ENCODE measurements at regions not wholly inside any gene's neighbourhood (a gene's known extent, or its start where the extent isn't known, plus 50 kb on each side); places are given as distances from the start of the nearest gene placed in this dataset.
"Not testable (repeated sequence)": the region's sequence is repeated elsewhere in the genome, so short reads cannot be mapped to it uniquely, and the experiment has no call there.

- Histone ChIP-seq H3K4me3 (no peak overlapping the region), H3K36me3 (ENCODE audit: insufficient read depth in 1 of 2, low read depth in 1 of 2) (no peaks in the 10 kb centered on the region), H3K27ac (no peak overlapping the region), H3K27me3 (ENCODE audit: insufficient read depth in 3 of 3, low read length in 2 of 3) (no peaks in the 10 kb centered on the region), H3K4me1 (no peaks in the 10 kb centered on the region), H3K9me3 (no peaks in the 10 kb centered on the region)
- no peak for ATAC-seq
- TF ChIP-seq CTCF (IDR thresholded peaks at IDR 0.05), result no peak
- intact Hi-C loops (cut with DNase I), result no loop called here
- no peak for DNase-seq
- 67 to 68% (median 68%) methylated on average over 1 of the region's 1 CpG for WGBS, 3 donors
These were observed 966.8 kb upstream of the CTNND2 start for GRCh38 chr5:12870872-12871539.

GRCh38 chr5:12865529-12865928, 961.3 kb upstream of the CTNND2 start:
- H3K36me3 ChIP-seq (ENCODE audit: insufficient read depth in 1 of 2, low read depth in 1 of 2), result no peaks in the 10 kb centered on the region
- ATAC-seq (no peak), DNase-seq (no peak)
- TF ChIP-seq CTCF (IDR thresholded peaks at IDR 0.05), result no peak
- H3K27ac ChIP-seq, result no peak overlapping the region
- intact Hi-C loops (cut with DNase I), result no loop called here
- H3K4me1 ChIP-seq, result no peaks in the 10 kb centered on the region
- no peak overlapping the region for H3K4me3 ChIP-seq
- H3K27me3 ChIP-seq (ENCODE audit: insufficient read depth in 3 of 3, low read length in 2 of 3), result no peaks in the 10 kb centered on the region
- H3K9me3 ChIP-seq, result no peaks in the 10 kb centered on the region

GRCh38 chr5:12861886-12862654, 957.8 kb upstream of the CTNND2 start:
- Histone ChIP-seq H3K27ac (no peak overlapping the region), H3K4me1 (no peaks in the 10 kb centered on the region), H3K36me3 (ENCODE audit: insufficient read depth in 1 of 2, low read depth in 1 of 2) (no peaks in the 10 kb centered on the region), H3K4me3 (no peak overlapping the region), H3K9me3 (no peaks in the 10 kb centered on the region), H3K27me3 (ENCODE audit: insufficient read depth in 3 of 3, low read length in 2 of 3) (no peaks in the 10 kb centered on the region)
- ATAC-seq (no peak), DNase-seq (no peak)
- no peak for TF ChIP-seq CTCF (IDR thresholded peaks at IDR 0.05)
- 64 to 68% (median 67%) methylated on average over 7 of the region's 7 CpGs for WGBS, 3 donors
- intact Hi-C loops (cut with DNase I), result no loop called here

GRCh38 chr5:12856105-12856504, 951.9 kb upstream of the CTNND2 start:
- DNase-seq; H3K36me3 ChIP-seq (ENCODE audit: insufficient read depth in 1 of 2, low read depth in 1 of 2); H3K4me3 ChIP-seq; intact Hi-C loops (cut with DNase I); H3K27me3 ChIP-seq (ENCODE audit: insufficient read depth in 3 of 3, low read length in 2 of 3); ATAC-seq; H3K4me1 ChIP-seq; H3K27ac ChIP-seq; H3K9me3 ChIP-seq: not testable (repeated sequence)
- WGBS, 3 donors, result 41 to 46% (median 45%) methylated on average over 1 of the region's 1 CpG

- intact Hi-C loops (cut with DNase I), result no loop called here
- ATAC-seq, result no peak
- no peaks in the 10 kb centered on the region for H3K4me1 ChIP-seq
- no peaks in the 10 kb centered on the region for H3K36me3 ChIP-seq (ENCODE audit: insufficient read depth in 1 of 2, low read depth in 1 of 2)
- H3K27me3 ChIP-seq (ENCODE audit: insufficient read depth in 3 of 3, low read length in 2 of 3), result no peaks in the 10 kb centered on the region
- 35 to 56% (median 47%) methylated on average over 5 of the region's 5 CpGs for WGBS, 3 donors
- no peaks in the 10 kb centered on the region for H3K9me3 ChIP-seq
- H3K27ac ChIP-seq, result no peak overlapping the region
- H3K4me3 ChIP-seq, result no peak overlapping the region
- TF ChIP-seq CTCF (IDR thresholded peaks at IDR 0.05), result no peak
- no peak for DNase-seq
These were observed 950.1 kb upstream of the CTNND2 start for GRCh38 chr5:12854386-12854785.
